ENCODE measurements at regions not wholly inside any gene's neighbourhood (a gene's known extent, or its start where the extent isn't known, plus 50 kb on each side); places are given as distances from the start of the nearest gene placed in this dataset.

- Histone ChIP-seq H3K36me3 (ENCODE audit: control insufficient read depth in 2 of 2, extremely low read depth in 1 of 2, insufficient read depth in 2 of 2, low read length in 2 of 2) (no peaks in the 10 kb centered on the region), H3K9ac (ENCODE audit: control insufficient read depth, extremely low read depth, insufficient read depth, low read length) (no peak overlapping the region), H3K27me3 (ENCODE audit: control insufficient read depth, extremely low read depth, insufficient read depth, low read length) (peaks cover 7% of the 10 kb centered on the region), H2AFZ (ENCODE audit: control insufficient read depth, low read length) (no peak overlapping the region), H3K27ac (ENCODE audit: control insufficient read depth, insufficient read depth, low read length) (no peak overlapping the region), H3K4me2 (ENCODE audit: control insufficient read depth, extremely low read depth, insufficient read depth, low read depth, low read length) (no peak overlapping the region), H4K20me1 (ENCODE audit: control insufficient read depth, extremely low read depth, insufficient read depth, low read length) (no peaks in the 10 kb centered on the region), H3K4me3 (ENCODE audit: control insufficient read depth in 2 of 3, extremely low read depth in 1 of 3, insufficient read depth in 2 of 3, low read depth in 1 of 3, low read length in 3 of 3) (no peak overlapping the region), H3K79me2 (ENCODE audit: control insufficient read depth, insufficient read depth, low read length) (no peaks in the 10 kb centered on the region), H3K4me1 (ENCODE audit: control insufficient read depth, extremely low read depth, insufficient read depth, low read length) (no peaks in the 10 kb centered on the region), H3K9me3 (ENCODE audit: control insufficient read depth, low read depth, low read length) (peaks cover 2% of the 10 kb centered on the region), H3K9me1 (ENCODE audit: control insufficient read depth, extremely low read depth, insufficient read depth, low read length) (no peaks in the 10 kb centered on the region)
- TF ChIP-seq, protein P1, sequence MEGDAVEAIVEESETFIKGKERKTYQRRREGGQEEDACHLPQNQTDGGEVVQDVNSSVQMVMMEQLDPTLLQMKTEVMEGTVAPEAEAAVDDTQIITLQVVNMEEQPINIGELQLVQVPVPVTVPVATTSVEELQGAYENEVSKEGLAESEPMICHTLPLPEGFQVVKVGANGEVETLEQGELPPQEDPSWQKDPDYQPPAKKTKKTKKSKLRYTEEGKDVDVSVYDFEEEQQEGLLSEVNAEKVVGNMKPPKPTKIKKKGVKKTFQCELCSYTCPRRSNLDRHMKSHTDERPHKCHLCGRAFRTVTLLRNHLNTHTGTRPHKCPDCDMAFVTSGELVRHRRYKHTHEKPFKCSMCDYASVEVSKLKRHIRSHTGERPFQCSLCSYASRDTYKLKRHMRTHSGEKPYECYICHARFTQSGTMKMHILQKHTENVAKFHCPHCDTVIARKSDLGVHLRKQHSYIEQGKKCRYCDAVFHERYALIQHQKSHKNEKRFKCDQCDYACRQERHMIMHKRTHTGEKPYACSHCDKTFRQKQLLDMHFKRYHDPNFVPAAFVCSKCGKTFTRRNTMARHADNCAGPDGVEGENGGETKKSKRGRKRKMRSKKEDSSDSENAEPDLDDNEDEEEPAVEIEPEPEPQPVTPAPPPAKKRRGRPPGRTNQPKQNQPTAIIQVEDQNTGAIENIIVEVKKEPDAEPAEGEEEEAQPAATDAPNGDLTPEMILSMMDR (optimal IDR thresholded peaks at IDR 0.05 in 1 of 3, IDR thresholded peaks at IDR 0.05 in 1 of 3, conservative IDR thresholded peaks at IDR 0.05 in 1 of 3; ENCODE audit: extremely low read depth in 1 of 3, insufficient read depth in 2 of 3, low read length in 3 of 3) = no peak
- no peak for TF ChIP-seq EZH2 (IDR thresholded peaks at IDR 0.05; ENCODE audit: low read length)
- FAIRE-seq = no peak
- no peak for DNase-seq (ENCODE audit: low read depth, low spot score)
- dilution Hi-C loops (cut with MboI; ENCODE audit: extremely low pct_ligation_motif_present, low sequenced_read_pairs) = no loop called here
Observed at GRCh38 chr9:113719919-113720318, 156.2 kb upstream of the ZNF618 start.

GRCh38 chr9:113720495-113720894 is 155.6 kb upstream of the ZNF618 start:
- peaks cover 7% of the 10 kb centered on the region for H3K27me3 ChIP-seq (ENCODE audit: control insufficient read depth, extremely low read depth, insufficient read depth, low read length)
- no peak overlapping the region for H3K27ac ChIP-seq (ENCODE audit: control insufficient read depth, insufficient read depth, low read length)
- DNase-seq (ENCODE audit: low read depth, low spot score) (no peak), FAIRE-seq (no peak)
- H3K79me2 ChIP-seq (ENCODE audit: control insufficient read depth, insufficient read depth, low read length) = no peaks in the 10 kb centered on the region
- dilution Hi-C loops (cut with MboI; ENCODE audit: extremely low pct_ligation_motif_present, low sequenced_read_pairs) = no loop called here
- no peaks in the 10 kb centered on the region for H3K9me1 ChIP-seq (ENCODE audit: control insufficient read depth, extremely low read depth, insufficient read depth, low read length)
- H3K4me1 ChIP-seq (ENCODE audit: control insufficient read depth, extremely low read depth, insufficient read depth, low read length) = no peaks in the 10 kb centered on the region
- TF ChIP-seq EZH2 (IDR thresholded peaks at IDR 0.05; ENCODE audit: low read length) = no peak
- TF ChIP-seq, protein P1 (optimal IDR thresholded peaks at IDR 0.05 in 1 of 3, IDR thresholded peaks at IDR 0.05 in 1 of 3, conservative IDR thresholded peaks at IDR 0.05 in 1 of 3; ENCODE audit: extremely low read depth in 1 of 3, insufficient read depth in 2 of 3, low read length in 3 of 3) = no peak
- H3K9me3 ChIP-seq (ENCODE audit: control insufficient read depth, low read depth, low read length) = peaks cover 2% of the 10 kb centered on the region
- H2AFZ ChIP-seq (ENCODE audit: control insufficient read depth, low read length) = no peak overlapping the region
- no peaks in the 10 kb centered on the region for H3K36me3 ChIP-seq (ENCODE audit: control insufficient read depth in 2 of 2, extremely low read depth in 1 of 2, insufficient read depth in 2 of 2, low read length in 2 of 2)
- H3K4me2 ChIP-seq (ENCODE audit: control insufficient read depth, extremely low read depth, insufficient read depth, low read depth, low read length) = no peak overlapping the region
- H4K20me1 ChIP-seq (ENCODE audit: control insufficient read depth, extremely low read depth, insufficient read depth, low read length) = no peaks in the 10 kb centered on the region
- H3K4me3 ChIP-seq (ENCODE audit: control insufficient read depth in 2 of 3, extremely low read depth in 1 of 3, insufficient read depth in 2 of 3, low read depth in 1 of 3, low read length in 3 of 3) = no peak overlapping the region
- H3K9ac ChIP-seq (ENCODE audit: control insufficient read depth, extremely low read depth, insufficient read depth, low read length) = no peak overlapping the region

Data from keratinocyte (primary cell).